NCI-H146 (cell line): ENCODE measurements at regions not wholly inside any gene's neighbourhood (a gene's known extent, or its start where the extent isn't known, plus 50 kb on each side); places are given as distances from the start of the nearest gene placed in this dataset.
A peak's percentile ranks its signal among the peaks of the same experiment; 100 is the strongest.

ENCODE experiments used
- DNase-seq: peaks from one replicate; lab custom pipeline; 2025; lab: John Stamatoyannopoulos, UW

GRCh38 chr12:76611533-76611932 is 52.0 kb upstream of the OSBPL8 start:
- DNase-seq = no peak

- DNase-seq = no peak
Observed at GRCh38 chr12:76614364-76614763, 54.8 kb upstream of the OSBPL8 start.

GRCh38 chr12:76618031-76618430 is 58.5 kb upstream of the OSBPL8 start:
- no peak for DNase-seq

- DNase-seq = peak; percentile 82
Observed at GRCh38 chr12:76621582-76622024, 62.0 kb upstream of the OSBPL8 start.

GRCh38 chr12:76622351-76622750 is 62.8 kb upstream of the OSBPL8 start:
- no peak for DNase-seq

- no peak for DNase-seq
Observed at GRCh38 chr12:76622915-76623314, 63.3 kb upstream of the OSBPL8 start.

GRCh38 chr12:76623931-76624330 is 64.4 kb upstream of the OSBPL8 start:
- DNase-seq = no peak

- DNase-seq = no peak
Observed at GRCh38 chr12:76627346-76628135, 68.0 kb upstream of the OSBPL8 start.

GRCh38 chr12:76628745-76629144 is 69.2 kb upstream of the OSBPL8 start:
- DNase-seq = no peak

- no peak for DNase-seq
Observed at GRCh38 chr12:76631741-76632140, 72.2 kb upstream of the OSBPL8 start.

- peak; percentile 36 for DNase-seq
Observed at GRCh38 chr12:76633415-76633814, 73.8 kb upstream of the OSBPL8 start.

- no peak for DNase-seq
Observed at GRCh38 chr12:76634133-76634532, 74.6 kb upstream of the OSBPL8 start.

- no peak for DNase-seq
Observed at GRCh38 chr12:76636121-76636692, 76.6 kb upstream of the OSBPL8 start.

- DNase-seq = no peak
Observed at GRCh38 chr12:76637807-76638206, 78.2 kb upstream of the OSBPL8 start.

GRCh38 chr12:76639646-76640045 is 80.1 kb upstream of the OSBPL8 start:
- no peak for DNase-seq

GRCh38 chr12:76641073-76641472 is 81.5 kb upstream of the OSBPL8 start:
- DNase-seq = no peak

GRCh38 chr12:76641961-76642360 is 82.4 kb upstream of the OSBPL8 start:
- no peak for DNase-seq

- no peak for DNase-seq
Observed at GRCh38 chr12:76643438-76643837, 83.9 kb upstream of the OSBPL8 start.

- DNase-seq = no peak
Observed at GRCh38 chr12:76644950-76645349, 85.4 kb upstream of the OSBPL8 start.

GRCh38 chr12:76645934-76646333 is 86.4 kb upstream of the OSBPL8 start:
- DNase-seq = no peak

GRCh38 chr12:76646366-76646765 is 86.8 kb upstream of the OSBPL8 start:
- DNase-seq = no peak

GRCh38 chr12:76649099-76649498 is 89.5 kb upstream of the OSBPL8 start:
- DNase-seq = no peak

GRCh38 chr12:76652402-76652801 is 92.8 kb upstream of the OSBPL8 start:
- DNase-seq = no peak

- no peak for DNase-seq
Observed at GRCh38 chr12:76653342-76653741, 93.8 kb upstream of the OSBPL8 start.
